Left ventricle myocardium inferior (tissue), 1 donor: ENCODE measurements at regions not wholly inside any gene's neighbourhood (a gene's known extent, or its start where the extent isn't known, plus 50 kb on each side); places are given as distances from the start of the nearest gene placed in this dataset.
A peak's percentile ranks its signal among the peaks of the same experiment; 100 is the strongest.

Experiments used
- DNase-seq: peaks from one replicate; pipeline ENCODE4 v3.0.0-alpha.2; 2020
- H3K27ac ChIP-seq: fragments of 200-600 bp; replicated peaks from 2 replicates; pipeline ENCODE4 v1.8.0; 2021
- H3K27me3 ChIP-seq: fragments of 200-600 bp; 2 replicates; pipeline ENCODE4 v1.8.0; 2021; ENCODE audit warnings: low read depth
- H3K36me3 ChIP-seq: fragments of 200-600 bp; 2 replicates; pipeline ENCODE4 v1.8.0; 2021
- H3K4me1 ChIP-seq: fragments of 200-600 bp; 2 replicates; pipeline ENCODE4 v1.8.0; 2021
- H3K4me3 ChIP-seq: fragments of 200-600 bp; 2 replicates; pipeline ENCODE4 v1.8.0; 2021; ENCODE audit warnings: mild to moderate bottlenecking, moderate library complexity
- H3K9me3 ChIP-seq: fragments of 200-600 bp; replicated peaks from 2 replicates; pipeline ENCODE4 v1.8.0; 2021
- intact Hi-C: fragments of 100-400 bp; cut with micrococcal nuclease; formaldehyde crosslinking; loops from one replicate; pipeline ENCODE4 v1.11.0; 2022
- TF ChIP-seq, protein P1 (sequence below): fragments of 200-600 bp; IDR thresholded peaks from 2 replicates; pipeline ENCODE4 v1.8.0; 2021; ENCODE audit warnings: antibody characterized with exemption, mild to moderate bottlenecking, borderline replicate concordance
- donor health status: DM: no; HTN: yes; CAD: no; lungs with severe emphysema.

DNA sequence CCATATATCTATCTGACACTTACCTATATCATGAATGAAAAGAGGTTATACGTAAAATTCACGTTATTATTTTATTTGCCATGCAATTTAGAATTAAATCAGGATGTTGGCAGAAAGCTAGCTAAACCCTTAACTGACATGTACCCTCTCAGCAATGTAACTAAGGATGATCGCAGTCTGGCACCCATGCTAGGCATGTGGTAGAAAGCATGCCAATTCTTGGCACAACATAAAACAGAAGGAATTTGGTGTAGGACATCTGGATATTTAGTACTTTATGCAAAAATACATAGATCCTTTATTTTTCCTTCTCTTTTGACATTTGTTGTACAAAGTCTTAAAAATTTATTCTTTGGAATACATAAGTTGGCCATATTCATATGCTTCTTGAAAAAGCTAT lies 436.8 kb upstream of the FAT1 start:
- Histone ChIP-seq H3K4me3 (no peak overlapping the region), H3K27ac (no peak overlapping the region), H3K4me1 (no peaks in the 10 kb centered on the region), H3K27me3 (peaks cover 8% of the 10 kb centered on the region), H3K9me3 (no peaks in the 10 kb centered on the region), H3K36me3 (no peaks in the 10 kb centered on the region)
- intact Hi-C loops, result no loop called here
- TF ChIP-seq, protein P1, sequence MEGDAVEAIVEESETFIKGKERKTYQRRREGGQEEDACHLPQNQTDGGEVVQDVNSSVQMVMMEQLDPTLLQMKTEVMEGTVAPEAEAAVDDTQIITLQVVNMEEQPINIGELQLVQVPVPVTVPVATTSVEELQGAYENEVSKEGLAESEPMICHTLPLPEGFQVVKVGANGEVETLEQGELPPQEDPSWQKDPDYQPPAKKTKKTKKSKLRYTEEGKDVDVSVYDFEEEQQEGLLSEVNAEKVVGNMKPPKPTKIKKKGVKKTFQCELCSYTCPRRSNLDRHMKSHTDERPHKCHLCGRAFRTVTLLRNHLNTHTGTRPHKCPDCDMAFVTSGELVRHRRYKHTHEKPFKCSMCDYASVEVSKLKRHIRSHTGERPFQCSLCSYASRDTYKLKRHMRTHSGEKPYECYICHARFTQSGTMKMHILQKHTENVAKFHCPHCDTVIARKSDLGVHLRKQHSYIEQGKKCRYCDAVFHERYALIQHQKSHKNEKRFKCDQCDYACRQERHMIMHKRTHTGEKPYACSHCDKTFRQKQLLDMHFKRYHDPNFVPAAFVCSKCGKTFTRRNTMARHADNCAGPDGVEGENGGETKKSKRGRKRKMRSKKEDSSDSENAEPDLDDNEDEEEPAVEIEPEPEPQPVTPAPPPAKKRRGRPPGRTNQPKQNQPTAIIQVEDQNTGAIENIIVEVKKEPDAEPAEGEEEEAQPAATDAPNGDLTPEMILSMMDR, result no peak
- DNase-seq, result no peak

DNA sequence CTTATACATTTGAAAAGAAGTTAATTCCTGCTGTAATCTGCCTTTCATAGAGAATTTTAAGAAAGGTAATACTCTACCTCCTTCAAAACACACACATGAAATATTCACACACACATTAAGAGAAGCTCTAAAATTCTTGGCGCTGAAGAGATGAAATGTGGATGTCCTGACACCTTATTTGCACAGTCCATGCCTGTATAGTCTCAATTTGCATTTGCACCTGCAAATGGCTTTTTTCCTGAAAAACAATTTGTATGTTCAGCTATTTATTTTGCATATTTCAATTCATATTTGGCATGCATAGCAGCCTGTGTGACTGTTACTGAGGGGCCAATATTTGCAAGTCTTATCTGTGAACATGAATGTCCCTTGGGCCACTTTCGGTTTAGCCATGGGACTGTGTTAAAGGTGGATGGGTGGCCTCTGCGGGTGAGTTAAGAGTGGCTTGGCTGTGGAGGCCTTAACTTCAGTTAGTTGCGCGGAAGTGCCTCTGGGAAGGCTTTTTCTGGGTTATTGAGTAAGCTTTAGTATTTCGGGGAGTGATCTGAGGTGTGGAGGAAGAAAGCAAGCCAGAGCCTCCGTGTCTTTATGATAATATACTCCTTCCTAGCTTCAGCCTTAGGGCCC lies 443.3 kb upstream of the FAT1 start:
- Histone ChIP-seq H3K4me3 (no peak overlapping the region), H3K27me3 (no peaks in the 10 kb centered on the region), H3K36me3 (no peaks in the 10 kb centered on the region), H3K4me1 (no peaks in the 10 kb centered on the region), H3K9me3 (no peaks in the 10 kb centered on the region), H3K27ac (no peak overlapping the region)
- intact Hi-C loops, result no loop called here
- no peak for DNase-seq
- TF ChIP-seq, protein P1, result no peak

DNA sequence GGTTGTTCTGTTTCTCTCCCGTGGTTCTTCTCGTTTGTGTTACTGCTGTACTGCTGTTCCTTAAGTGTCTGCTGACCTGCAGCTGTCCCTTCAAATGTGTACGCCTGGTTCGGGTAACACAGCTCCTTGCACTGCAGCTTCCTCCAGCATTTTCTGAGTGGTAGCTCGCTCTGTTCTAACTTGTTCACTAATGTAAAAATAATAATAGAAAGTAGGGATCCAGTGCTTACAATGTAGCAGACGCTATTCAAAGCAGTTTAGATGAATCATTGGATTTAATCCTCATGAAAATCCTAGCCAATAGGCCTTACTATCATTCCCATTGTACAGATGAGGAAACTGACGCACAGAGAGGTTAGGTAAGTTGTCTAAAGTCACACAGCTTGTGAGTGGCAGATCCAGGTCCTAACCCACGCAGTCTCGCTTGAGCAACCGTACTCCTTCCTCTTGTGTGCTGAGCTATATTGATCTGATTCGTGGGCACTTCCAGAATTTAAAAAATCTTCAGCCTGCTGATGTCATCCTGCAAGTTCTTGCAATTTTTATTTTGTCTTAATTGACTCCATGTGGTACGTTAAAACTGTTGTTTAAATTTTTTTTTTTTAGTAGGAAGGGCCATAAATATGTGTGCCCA lies 448.2 kb upstream of the FAT1 start:
- Histone ChIP-seq H3K27ac (peak overlapping the region; percentile 44), H3K4me1 (no peaks in the 10 kb centered on the region), H3K9me3 (no peaks in the 10 kb centered on the region), H3K27me3 (no peaks in the 10 kb centered on the region), H3K36me3 (no peaks in the 10 kb centered on the region), H3K4me3 (no peak overlapping the region)
- intact Hi-C loops, result no loop called here
- TF ChIP-seq, protein P1, result no peak
- no peak for DNase-seq

DNA sequence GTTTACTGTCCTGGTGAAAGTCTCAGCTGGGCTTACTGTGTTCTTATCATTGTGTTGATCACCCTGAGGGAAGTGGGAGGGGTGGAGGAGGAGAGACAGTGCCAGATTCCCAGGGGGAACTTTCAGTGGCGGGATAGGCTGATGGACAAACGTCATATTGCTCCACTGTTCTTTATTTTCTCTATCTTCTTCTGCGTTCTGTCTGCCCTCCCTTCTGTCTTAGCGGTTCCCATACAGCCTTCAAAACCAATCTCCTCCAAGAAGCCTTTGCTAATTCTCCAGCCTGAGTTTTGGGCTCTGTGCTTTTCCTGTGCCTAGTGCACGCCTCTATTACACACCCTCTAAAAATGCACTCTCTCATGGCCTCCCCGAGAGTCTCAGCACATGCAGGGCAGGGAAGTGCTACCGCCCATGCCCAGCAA lies 448.7 kb upstream of the FAT1 start:
- no peaks in the 10 kb centered on the region for H3K4me1 ChIP-seq
- intact Hi-C loops, result no loop called here
- H3K36me3 ChIP-seq, result no peaks in the 10 kb centered on the region
- H3K4me3 ChIP-seq, result no peak overlapping the region
- H3K27me3 ChIP-seq, result no peaks in the 10 kb centered on the region
- H3K27ac ChIP-seq, result peak overlapping the region; percentile 44
- TF ChIP-seq, protein P1, result no peak
- no peak for DNase-seq
- H3K9me3 ChIP-seq, result no peaks in the 10 kb centered on the region

DNA sequence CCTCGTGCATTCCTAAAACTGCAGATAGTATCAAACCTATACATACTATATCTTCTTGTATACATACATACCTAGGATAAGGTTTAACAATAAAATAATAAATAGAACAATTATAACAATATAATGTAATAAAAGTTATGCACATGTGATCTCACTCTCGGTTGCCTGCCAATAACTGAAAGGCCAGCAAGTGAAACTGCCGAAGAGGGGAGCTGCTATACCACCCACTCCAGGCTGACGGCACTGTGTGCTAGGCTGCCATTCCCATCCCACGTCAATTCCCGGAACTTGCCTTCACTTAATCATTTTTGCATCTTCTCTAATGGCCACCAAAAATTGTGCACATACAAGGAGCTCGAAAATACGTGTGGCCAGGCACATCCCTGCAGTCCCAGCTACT lies 451.1 kb upstream of the FAT1 start:
- no peaks in the 10 kb centered on the region for H3K4me1 ChIP-seq
- no peaks in the 10 kb centered on the region for H3K27me3 ChIP-seq
- H3K9me3 ChIP-seq, result no peaks in the 10 kb centered on the region
- no peak overlapping the region for H3K4me3 ChIP-seq
- no peak for DNase-seq
- H3K27ac ChIP-seq, result no peak overlapping the region
- intact Hi-C loops, result no loop called here
- TF ChIP-seq, protein P1, result no peak
- no peaks in the 10 kb centered on the region for H3K36me3 ChIP-seq
